Effector memory CD8-positive, alpha-beta T cell (primary cell): ENCODE measurements at regions not wholly inside any gene's neighbourhood (a gene's known extent, or its start where the extent isn't known, plus 50 kb on each side); places are given as distances from the start of the nearest gene placed in this dataset.

Experiments
- ATAC-seq: fragments of 150-1000 bp; cut with Tn5 transposase; replicated peaks from 2 replicates; pipeline ENCODE4 v1.10.0; 2021; ENCODE audit warnings: mild to moderate bottlenecking, moderate library complexity
- DNase-seq, 3 experiments: peaks; one replicate each; pipeline ENCODE4 v3.0.0; 2021
- H3K27ac Mint-ChIP-seq, 2 donors: one replicate each; pipeline ENCODE4 v1.8.0; 2022; ENCODE audit warnings: mild to moderate bottlenecking in 2 of 2, mixed read lengths in 2 of 2, moderate library complexity in 2 of 2
- H3K27me3 Mint-ChIP-seq, 2 donors: one replicate each; pipeline ENCODE4 v1.8.0; 2022; ENCODE audit warnings: mixed read lengths in 2 of 2
- H3K36me3 Mint-ChIP-seq: one replicate; pipeline ENCODE4 v1.8.0; 2022; ENCODE audit warnings: mild to moderate bottlenecking, moderate library complexity, mixed read lengths; ENCODE audit not compliant: insufficient read depth
- H3K4me1 Mint-ChIP-seq, 2 donors: one replicate each; pipeline ENCODE4 v1.8.0; 2022; ENCODE audit warnings: low read depth in 2 of 2, mixed read lengths in 2 of 2
- H3K4me3 Mint-ChIP-seq, 2 donors: one replicate each; pipeline ENCODE4 v1.8.0; 2022; ENCODE audit warnings: mild to moderate bottlenecking in 2 of 2, mixed read lengths in 2 of 2, moderate library complexity in 2 of 2
- H3K9me3 Mint-ChIP-seq, 2 donors: one replicate each; pipeline ENCODE4 v1.8.0; 2022; ENCODE audit warnings: mixed read lengths in 2 of 2

GRCh38 chr18:45161850-45162249 lies 453.4 kb upstream of the SLC14A2 start:
- H3K36me3 Mint-ChIP-seq = no peaks in the 10 kb centered on the region
- DNase-seq = no peak
- no peaks in the 10 kb centered on the region for H3K4me1 Mint-ChIP-seq
- H3K27ac Mint-ChIP-seq = no peak overlapping the region
- no peak for ATAC-seq
- H3K9me3 Mint-ChIP-seq = no peaks in the 10 kb centered on the region
- H3K27me3 Mint-ChIP-seq = peaks cover 6 to 26% of the 10 kb centered on the region in 2 donors
- no peak overlapping the region for H3K4me3 Mint-ChIP-seq

DNA sequence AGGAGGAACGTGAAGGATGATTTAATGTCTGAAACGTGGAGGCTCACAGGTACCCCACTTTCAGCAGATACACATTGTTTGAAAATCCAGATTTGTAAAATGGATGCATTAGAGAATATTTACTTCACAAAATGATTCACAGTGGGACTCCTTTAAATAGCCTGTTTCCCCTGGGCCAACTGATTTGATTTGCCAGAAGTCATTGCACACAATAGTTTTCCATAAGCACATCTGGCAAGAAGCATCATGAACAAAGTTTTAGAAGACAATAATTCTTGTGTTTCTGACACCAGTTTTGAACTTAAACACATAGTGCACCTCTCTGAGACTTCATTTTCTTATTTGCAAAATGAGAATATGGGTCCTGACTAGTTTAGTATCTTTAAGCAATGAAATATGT lies 451.4 kb upstream of the SLC14A2 start:
- Mint-ChIP-seq H3K27me3 (peaks cover 0 to 18% of the 10 kb centered on the region in 2 donors), H3K4me1 (no peaks in the 10 kb centered on the region), H3K4me3 (no peak overlapping the region), H3K9me3 (no peaks in the 10 kb centered on the region), H3K36me3 (no peaks in the 10 kb centered on the region), H3K27ac (no peak overlapping the region)
- no peak for ATAC-seq
- no peak for DNase-seq

GRCh38 chr18:45164551-45164950 lies 450.7 kb upstream of the SLC14A2 start:
- H3K4me3 Mint-ChIP-seq = no peak overlapping the region
- no peaks in the 10 kb centered on the region for H3K4me1 Mint-ChIP-seq
- DNase-seq (no peak), ATAC-seq (no peak)
- peaks cover 0 to 12% of the 10 kb centered on the region in 2 donors for H3K27me3 Mint-ChIP-seq
- H3K36me3 Mint-ChIP-seq = no peaks in the 10 kb centered on the region
- no peak overlapping the region for H3K27ac Mint-ChIP-seq
- no peaks in the 10 kb centered on the region for H3K9me3 Mint-ChIP-seq

DNA sequence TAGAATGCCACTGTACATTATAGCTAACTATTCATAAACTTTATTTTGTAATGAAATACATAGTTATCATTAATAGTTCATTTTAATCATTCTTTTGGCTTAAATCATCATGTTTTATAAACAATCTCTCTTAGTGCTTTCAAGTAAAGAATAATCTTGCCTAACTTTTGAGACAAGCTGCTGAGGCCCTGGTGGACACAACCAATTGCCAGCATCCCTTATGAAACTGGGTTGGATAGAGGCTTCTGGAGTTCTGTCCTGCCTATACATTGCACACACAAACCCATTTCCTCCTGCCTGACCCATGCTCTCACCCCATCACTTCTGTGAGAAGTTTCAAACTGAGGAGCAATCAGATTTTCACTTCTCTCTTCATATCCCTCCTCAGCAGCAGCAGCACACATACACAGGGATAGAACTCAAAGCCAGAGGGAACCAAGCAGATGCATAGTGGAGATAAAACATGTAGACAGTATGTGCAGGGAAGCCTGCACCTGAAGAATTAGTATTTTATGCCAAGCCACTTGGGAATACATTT lies 450.0 kb upstream of the SLC14A2 start:
- H3K9me3 Mint-ChIP-seq = no peaks in the 10 kb centered on the region
- H3K4me1 Mint-ChIP-seq = no peaks in the 10 kb centered on the region
- H3K4me3 Mint-ChIP-seq = no peak overlapping the region
- H3K36me3 Mint-ChIP-seq = no peaks in the 10 kb centered on the region
- no peak overlapping the region for H3K27ac Mint-ChIP-seq
- no peak for DNase-seq
- ATAC-seq = no peak
- H3K27me3 Mint-ChIP-seq = peaks cover 0 to 7% of the 10 kb centered on the region in 2 donors

DNA sequence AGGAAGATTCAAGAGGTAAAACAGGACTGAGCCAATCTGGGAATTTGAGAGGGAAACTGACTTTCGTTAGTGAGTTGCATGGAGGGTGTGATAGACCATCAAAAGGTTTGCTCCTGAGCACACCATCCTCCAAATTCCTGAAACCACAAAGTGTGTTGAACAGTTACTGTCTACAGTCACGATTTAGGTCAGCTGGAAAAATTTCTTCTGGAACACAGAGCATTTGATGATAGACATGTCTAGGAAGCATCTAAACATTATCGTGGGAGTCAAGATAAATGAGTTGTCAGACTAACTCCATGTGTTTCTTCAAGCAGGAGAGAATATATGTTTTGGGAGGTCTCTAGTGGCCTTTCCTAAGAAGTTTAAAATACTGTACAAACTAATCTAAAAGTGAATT lies 449.4 kb upstream of the SLC14A2 start:
- DNase-seq = no peak
- Mint-ChIP-seq H3K27ac (no peak overlapping the region), H3K4me3 (no peak overlapping the region), H3K4me1 (no peaks in the 10 kb centered on the region), H3K9me3 (no peaks in the 10 kb centered on the region), H3K36me3 (no peaks in the 10 kb centered on the region), H3K27me3 (peaks cover 0 to 7% of the 10 kb centered on the region in 2 donors)
- ATAC-seq = no peak

DNA sequence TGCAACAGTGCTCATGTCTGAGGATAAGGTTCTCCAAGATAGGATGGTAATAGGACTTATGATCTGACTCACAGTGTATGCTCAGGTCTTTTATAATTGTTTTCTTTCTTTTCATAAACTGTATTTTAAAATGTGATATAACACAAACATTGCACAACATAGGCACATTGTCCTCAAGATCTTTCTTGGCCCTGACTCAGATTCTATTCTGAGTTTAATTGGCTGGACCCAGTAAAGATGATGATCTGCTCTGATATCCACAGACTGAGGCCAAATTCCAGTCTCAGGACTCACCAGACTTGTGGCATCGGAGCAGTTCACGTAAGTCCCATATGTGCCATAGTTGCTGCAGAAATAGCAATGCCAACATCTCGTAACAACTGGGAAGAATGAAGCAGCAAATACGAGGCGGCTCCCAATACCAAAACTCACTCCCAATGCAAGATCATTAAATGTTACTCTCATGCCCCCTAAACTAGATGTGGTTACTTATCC lies 448.9 kb upstream of the SLC14A2 start:
- peaks cover 0 to 7% of the 10 kb centered on the region in 2 donors for H3K27me3 Mint-ChIP-seq
- no peak for DNase-seq
- no peak overlapping the region for H3K27ac Mint-ChIP-seq
- no peaks in the 10 kb centered on the region for H3K9me3 Mint-ChIP-seq
- H3K4me3 Mint-ChIP-seq = no peak overlapping the region
- no peak for ATAC-seq
- no peaks in the 10 kb centered on the region for H3K36me3 Mint-ChIP-seq
- H3K4me1 Mint-ChIP-seq = no peaks in the 10 kb centered on the region

GRCh38 chr18:45166836-45167551 lies 448.3 kb upstream of the SLC14A2 start:
- no peak overlapping the region for H3K27ac Mint-ChIP-seq
- H3K27me3 Mint-ChIP-seq = peaks cover 0 to 2% of the 10 kb centered on the region in 2 donors
- H3K9me3 Mint-ChIP-seq = no peaks in the 10 kb centered on the region
- no peaks in the 10 kb centered on the region for H3K36me3 Mint-ChIP-seq
- H3K4me3 Mint-ChIP-seq = no peak overlapping the region
- no peaks in the 10 kb centered on the region for H3K4me1 Mint-ChIP-seq
- DNase-seq = no peak
- no peak for ATAC-seq

DNA sequence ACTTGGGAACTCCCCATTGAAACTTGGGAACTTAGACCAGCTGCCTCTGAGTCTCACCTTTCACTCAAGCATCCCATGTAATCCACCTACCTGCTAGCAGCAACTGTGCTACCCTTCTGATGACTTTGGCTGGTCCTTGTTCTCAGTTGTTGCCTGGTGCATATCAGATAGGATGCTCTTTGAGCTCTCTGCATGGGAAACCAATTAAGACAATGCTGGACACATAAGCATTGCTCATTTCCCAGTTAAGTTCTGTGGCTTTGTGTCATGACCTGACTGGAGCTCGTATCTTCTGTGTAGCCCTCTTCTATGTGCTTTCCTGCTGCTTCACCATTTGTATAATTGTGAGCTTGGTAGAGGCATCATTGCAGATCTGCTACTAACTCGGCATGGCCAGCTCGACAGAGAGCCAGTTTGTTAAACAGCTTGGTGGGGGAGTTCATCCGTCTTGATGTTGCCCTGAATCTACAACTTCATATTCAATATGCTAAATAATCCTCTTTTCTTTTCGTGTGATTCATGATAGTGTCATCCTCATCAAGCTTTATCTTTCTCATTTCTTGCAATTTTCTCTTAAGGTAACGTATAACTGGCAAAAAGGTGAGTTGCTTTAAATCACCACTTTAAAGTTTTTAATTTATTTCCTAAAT lies 447.5 kb upstream of the SLC14A2 start:
- no peak for ATAC-seq
- Mint-ChIP-seq H3K4me1 (no peaks in the 10 kb centered on the region), H3K36me3 (no peaks in the 10 kb centered on the region), H3K27me3 (no peaks in the 10 kb centered on the region), H3K4me3 (no peak overlapping the region), H3K27ac (no peak overlapping the region), H3K9me3 (no peaks in the 10 kb centered on the region)
- DNase-seq = no peak

DNA sequence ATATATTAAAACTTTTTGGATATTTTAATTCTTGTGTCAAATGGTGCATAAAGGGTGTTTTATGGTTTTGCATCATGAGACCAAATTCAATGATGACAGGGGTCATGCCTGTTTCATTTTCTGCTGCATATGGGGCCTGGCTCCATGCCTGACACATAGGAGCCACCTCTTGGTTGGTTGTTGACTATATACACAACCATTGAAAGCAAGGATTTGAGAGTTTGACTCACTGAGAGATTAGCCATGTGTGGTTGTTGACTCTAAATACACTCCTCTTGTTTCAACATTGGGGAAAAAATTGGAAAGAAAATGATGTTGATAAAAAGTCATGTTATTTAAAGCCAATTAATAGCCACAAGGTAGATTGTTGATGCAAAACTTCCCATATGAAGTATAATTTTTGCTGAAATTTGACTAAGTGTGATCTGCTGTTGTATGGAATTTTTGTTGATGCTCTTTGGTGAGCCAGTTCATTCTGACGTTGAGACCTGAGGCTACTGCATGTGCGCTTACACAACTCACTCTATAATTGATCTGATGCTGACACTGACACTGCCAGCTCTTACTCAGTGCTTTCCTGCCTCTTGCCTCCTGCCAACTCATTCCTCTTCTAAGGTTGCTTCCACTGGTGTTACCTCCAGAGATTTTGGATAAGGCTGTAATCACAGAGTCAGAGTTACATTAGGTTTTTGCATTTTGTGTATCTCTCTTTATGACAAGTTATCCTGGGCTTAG lies 446.2 kb upstream of the SLC14A2 start:
- no peaks in the 10 kb centered on the region for H3K27me3 Mint-ChIP-seq
- H3K36me3 Mint-ChIP-seq = no peaks in the 10 kb centered on the region
- DNase-seq (no peak), ATAC-seq (no peak)
- H3K9me3 Mint-ChIP-seq = no peaks in the 10 kb centered on the region
- no peak overlapping the region for H3K27ac Mint-ChIP-seq
- H3K4me3 Mint-ChIP-seq = no peak overlapping the region
- H3K4me1 Mint-ChIP-seq = peaks cover 2 to 9% of the 10 kb centered on the region in 2 donors

GRCh38 chr18:45169610-45170009 lies 445.7 kb upstream of the SLC14A2 start:
- H3K9me3 Mint-ChIP-seq = no peaks in the 10 kb centered on the region
- H3K4me3 Mint-ChIP-seq = no peak overlapping the region
- no peaks in the 10 kb centered on the region for H3K27me3 Mint-ChIP-seq
- no peaks in the 10 kb centered on the region for H3K36me3 Mint-ChIP-seq
- DNase-seq (no peak), ATAC-seq (no peak)
- no peak overlapping the region for H3K27ac Mint-ChIP-seq
- peaks cover 2 to 9% of the 10 kb centered on the region in 2 donors for H3K4me1 Mint-ChIP-seq

- Mint-ChIP-seq H3K27ac (peak overlapping the region in 1 of 2 donors; percentile 26), H3K9me3 (no peaks in the 10 kb centered on the region), H3K4me1 (peaks cover 2 to 9% of the 10 kb centered on the region in 2 donors), H3K4me3 (no peak overlapping the region), H3K27me3 (peaks cover 5% of the 10 kb centered on the region in 2 donors), H3K36me3 (no peaks in the 10 kb centered on the region)
- ATAC-seq (no peak), DNase-seq (no peak)
Observed at GRCh38 chr18:45171679-45172191, 443.5 kb upstream of the SLC14A2 start.

- H3K4me3 Mint-ChIP-seq = no peak overlapping the region
- H3K27ac Mint-ChIP-seq = no peak overlapping the region
- peaks cover 13 to 15% of the 10 kb centered on the region in 2 donors for H3K27me3 Mint-ChIP-seq
- H3K4me1 Mint-ChIP-seq = peaks cover 2 to 9% of the 10 kb centered on the region in 2 donors
- H3K9me3 Mint-ChIP-seq = no peaks in the 10 kb centered on the region
- H3K36me3 Mint-ChIP-seq = no peaks in the 10 kb centered on the region
- no peak for ATAC-seq
- DNase-seq = no peak
Observed at GRCh38 chr18:45173327-45173726, 441.9 kb upstream of the SLC14A2 start.

- Mint-ChIP-seq H3K9me3 (no peaks in the 10 kb centered on the region), H3K27me3 (peaks cover 13 to 15% of the 10 kb centered on the region in 2 donors), H3K36me3 (no peaks in the 10 kb centered on the region), H3K27ac (no peak overlapping the region), H3K4me3 (no peak overlapping the region), H3K4me1 (peaks cover 2 to 9% of the 10 kb centered on the region in 2 donors)
- DNase-seq (no peak), ATAC-seq (no peak)
Observed at GRCh38 chr18:45173799-45174519, 441.3 kb upstream of the SLC14A2 start.
